ENCODE measurements at regions not wholly inside any gene's neighbourhood (a gene's known extent, or its start where the extent isn't known, plus 50 kb on each side); places are given as distances from the start of the nearest gene placed in this dataset.
"Not testable (repeated sequence)": the region's sequence is repeated elsewhere in the genome, so short reads cannot be mapped to it uniquely, and the experiment has no call there.

DNA sequence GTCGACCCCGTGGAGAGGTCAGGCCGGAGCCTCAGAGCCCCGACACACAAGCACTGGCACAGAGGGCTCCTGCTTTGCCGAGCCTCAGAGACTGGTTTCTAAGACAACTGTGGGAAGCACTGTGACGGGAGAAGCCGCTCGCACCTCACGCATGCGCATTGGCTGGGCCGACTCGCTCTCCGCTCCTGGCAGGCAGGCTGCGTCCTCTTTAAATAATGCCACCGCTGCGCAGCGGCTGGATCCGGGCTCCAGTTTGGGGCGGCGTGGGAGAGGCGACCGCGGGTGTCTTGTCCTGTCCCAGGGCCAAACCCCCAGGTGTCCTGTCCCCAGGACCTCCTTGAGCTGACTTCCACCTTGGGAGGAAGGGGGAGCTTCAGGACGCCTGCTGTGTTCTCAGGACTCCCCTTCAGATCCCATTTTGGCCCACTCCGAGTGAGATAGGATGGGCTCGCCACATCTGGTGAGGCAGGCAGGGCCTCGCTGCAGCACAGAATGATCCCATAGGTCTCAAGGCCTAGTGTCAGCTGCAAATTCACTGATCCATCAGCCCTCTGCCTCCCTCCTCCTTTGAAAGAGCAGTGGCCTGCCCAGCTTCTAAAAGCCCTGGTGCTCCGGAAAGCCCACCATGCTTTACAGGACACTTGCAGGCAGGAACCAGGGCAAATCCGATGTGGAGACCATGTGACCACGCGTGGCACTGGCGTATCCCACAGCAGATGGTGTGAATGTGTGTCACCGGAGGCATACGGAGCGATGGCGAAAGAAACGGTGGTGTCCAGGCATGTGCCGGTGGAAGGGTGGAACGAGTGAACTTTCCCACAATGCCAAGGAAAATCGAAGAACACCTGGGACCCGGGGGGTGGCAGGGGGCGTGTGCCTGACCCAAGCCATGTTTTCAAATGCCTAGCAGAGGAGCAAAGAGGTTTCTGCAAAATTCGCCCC is 169.3 kb upstream of the ZNF337 start:
- Histone ChIP-seq H3K27ac (ENCODE audit: low read length) (no peak overlapping the region), H3K9me3 (ENCODE audit: control insufficient read depth, insufficient read depth, low read length) (no peaks in the 10 kb centered on the region), H3K4me1 (ENCODE audit: control insufficient read depth, insufficient read depth, low read length) (no peaks in the 10 kb centered on the region; the same call in none of the 2 replicates), H3K36me3 (ENCODE audit: control insufficient read depth, insufficient read depth, low read length) (no peaks in the 10 kb centered on the region), H3K4me3 (ENCODE audit: low read length) (no peak overlapping the region), H3K27me3 (ENCODE audit: control insufficient read depth, insufficient read depth, low read length) (peaks cover 23% of the 10 kb centered on the region)
- no peak for DNase-seq (ENCODE audit: low read depth, low spot score)
- no CpG with 5 or more reads among the region's 43 CpGs for WGBS (ENCODE audit: insufficient coverage, insufficient read length)

DNA sequence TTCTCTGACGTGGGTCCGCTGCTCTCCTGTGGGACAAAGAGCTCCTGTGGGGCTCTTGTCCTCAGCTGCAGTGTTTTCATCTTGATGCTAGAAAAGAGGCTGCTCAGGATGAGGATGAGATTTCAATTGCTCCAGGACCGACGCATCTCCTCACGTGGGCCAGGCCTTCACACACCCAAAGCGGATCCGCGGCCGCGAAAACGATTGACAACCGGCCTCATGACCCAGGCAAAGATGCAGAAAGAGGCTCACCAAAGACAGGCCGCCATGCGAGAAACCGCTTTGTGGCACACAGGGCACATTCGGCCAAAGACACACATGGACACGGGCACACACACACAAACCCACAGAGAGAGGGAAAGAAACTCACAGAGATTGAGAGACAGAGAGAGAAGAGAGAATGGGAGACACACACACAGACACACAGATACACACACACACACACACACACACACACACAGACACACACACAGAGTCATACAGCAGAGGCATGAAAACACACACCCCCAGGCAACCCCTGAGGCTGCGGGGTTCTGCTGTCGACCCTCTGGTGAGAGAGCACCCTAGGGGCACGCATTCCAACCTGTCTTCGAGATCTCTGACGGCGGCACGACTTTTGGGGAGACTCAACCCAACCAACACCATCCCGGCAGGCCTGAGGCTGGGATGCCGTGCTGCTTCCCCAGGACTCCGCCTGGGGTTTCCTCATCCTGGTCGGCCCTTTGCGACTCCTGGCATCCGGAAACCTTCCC is 168.5 kb upstream of the ZNF337 start:
- H3K9me3 ChIP-seq (ENCODE audit: control insufficient read depth, insufficient read depth, low read length); H3K36me3 ChIP-seq (ENCODE audit: control insufficient read depth, insufficient read depth, low read length); H3K4me3 ChIP-seq (ENCODE audit: low read length); DNase-seq (ENCODE audit: low read depth, low spot score); H3K4me1 ChIP-seq (ENCODE audit: control insufficient read depth, insufficient read depth, low read length); H3K27ac ChIP-seq (ENCODE audit: low read length): not testable (repeated sequence)
- WGBS (ENCODE audit: insufficient coverage, insufficient read length): no CpG with 5 or more reads among the region's 30 CpGs
- H3K27me3 ChIP-seq (ENCODE audit: control insufficient read depth, insufficient read depth, low read length): peaks cover 30% of the 10 kb centered on the region

DNA sequence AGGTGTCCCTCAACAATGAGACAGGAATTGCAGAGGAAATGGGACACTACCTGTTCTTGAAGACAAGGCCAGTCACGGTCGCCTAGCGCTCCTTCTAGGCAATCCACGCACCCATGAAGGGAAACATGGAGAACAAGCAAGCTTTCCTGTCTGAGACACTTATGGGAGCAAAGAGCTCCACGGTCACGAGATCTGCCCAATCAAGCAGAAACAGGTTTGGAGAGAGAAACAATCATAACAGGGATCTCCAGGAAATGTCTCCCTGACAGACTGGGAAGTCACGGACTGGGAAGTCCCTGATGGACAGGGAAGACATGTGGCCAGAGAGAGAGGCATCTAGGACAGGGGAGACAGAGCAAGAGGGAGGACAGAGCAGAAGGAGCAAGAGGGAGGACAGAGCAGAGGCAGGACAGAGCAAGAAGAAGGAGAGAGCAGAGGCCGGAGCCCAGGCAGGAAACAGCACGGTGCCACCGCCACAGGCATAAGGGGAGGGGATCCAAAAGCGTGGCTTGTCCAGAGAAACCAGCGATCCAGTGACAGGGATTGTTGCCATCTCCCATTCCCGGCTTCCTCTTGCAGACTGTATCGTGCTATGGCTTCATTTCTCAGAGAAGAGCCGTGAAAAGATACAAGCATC is 167.8 kb upstream of the ZNF337 start:
- H3K9me3 ChIP-seq (ENCODE audit: control insufficient read depth, insufficient read depth, low read length): no peaks in the 10 kb centered on the region
- no peaks in the 10 kb centered on the region; the same call in none of the 2 replicates for H3K4me1 ChIP-seq (ENCODE audit: control insufficient read depth, insufficient read depth, low read length)
- H3K36me3 ChIP-seq (ENCODE audit: control insufficient read depth, insufficient read depth, low read length): no peaks in the 10 kb centered on the region
- H3K4me3 ChIP-seq (ENCODE audit: low read length): no peak overlapping the region
- no CpG with 5 or more reads among the region's 15 CpGs for WGBS (ENCODE audit: insufficient coverage, insufficient read length)
- H3K27ac ChIP-seq (ENCODE audit: low read length): no peak overlapping the region
- DNase-seq (ENCODE audit: low read depth, low spot score): no peak
- H3K27me3 ChIP-seq (ENCODE audit: control insufficient read depth, insufficient read depth, low read length): peaks cover 32% of the 10 kb centered on the region

DNA sequence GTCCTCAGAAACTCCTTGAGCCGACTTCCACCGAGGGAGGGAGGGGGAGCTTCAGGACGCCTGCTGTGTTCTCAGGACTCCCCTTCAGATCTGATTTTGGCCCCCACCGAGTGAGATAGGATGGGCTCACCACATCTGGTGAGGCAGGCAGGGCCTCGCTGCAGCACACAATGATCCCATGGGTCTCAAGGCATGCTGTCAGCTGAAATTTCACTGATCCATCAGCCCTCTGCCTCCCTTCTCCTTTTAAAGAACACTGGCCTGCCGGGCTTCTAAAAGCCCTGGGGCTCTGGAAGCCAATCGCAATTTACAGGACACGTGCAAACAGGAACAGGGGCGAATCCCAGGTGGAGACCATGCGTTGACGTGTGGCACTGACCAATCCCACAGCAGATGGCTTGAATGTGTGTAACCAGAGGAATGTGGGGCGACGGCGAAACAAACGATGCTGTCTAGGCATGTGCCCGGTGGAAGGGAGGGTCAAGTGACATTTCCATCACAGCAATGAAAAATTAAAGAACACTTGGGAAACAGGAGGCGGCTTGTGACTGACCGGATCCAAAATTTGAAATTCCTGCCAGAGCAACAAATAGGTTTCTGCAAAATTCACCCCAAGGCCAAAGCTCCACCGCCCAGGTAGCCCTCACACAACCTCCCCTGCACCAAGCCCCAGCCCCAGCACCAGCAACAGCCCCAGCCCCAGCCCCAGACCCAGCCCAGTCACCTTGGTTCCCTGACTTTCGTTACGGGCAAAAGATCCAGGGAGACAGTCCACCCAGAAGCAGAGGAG is 167.1 kb upstream of the ZNF337 start:
- WGBS (ENCODE audit: insufficient coverage, insufficient read length): no CpG with 5 or more reads among the region's 21 CpGs
- no peaks in the 10 kb centered on the region for H3K9me3 ChIP-seq (ENCODE audit: control insufficient read depth, insufficient read depth, low read length)
- DNase-seq (ENCODE audit: low read depth, low spot score): no peak
- no peaks in the 10 kb centered on the region; the same call in none of the 2 replicates for H3K4me1 ChIP-seq (ENCODE audit: control insufficient read depth, insufficient read depth, low read length)
- H3K27ac ChIP-seq (ENCODE audit: low read length): no peak overlapping the region
- peaks cover 32% of the 10 kb centered on the region for H3K27me3 ChIP-seq (ENCODE audit: control insufficient read depth, insufficient read depth, low read length)
- H3K4me3 ChIP-seq (ENCODE audit: low read length): peak overlapping the region; percentile 36; the same call in 1 of the 2 replicates
- no peaks in the 10 kb centered on the region for H3K36me3 ChIP-seq (ENCODE audit: control insufficient read depth, insufficient read depth, low read length)

DNA sequence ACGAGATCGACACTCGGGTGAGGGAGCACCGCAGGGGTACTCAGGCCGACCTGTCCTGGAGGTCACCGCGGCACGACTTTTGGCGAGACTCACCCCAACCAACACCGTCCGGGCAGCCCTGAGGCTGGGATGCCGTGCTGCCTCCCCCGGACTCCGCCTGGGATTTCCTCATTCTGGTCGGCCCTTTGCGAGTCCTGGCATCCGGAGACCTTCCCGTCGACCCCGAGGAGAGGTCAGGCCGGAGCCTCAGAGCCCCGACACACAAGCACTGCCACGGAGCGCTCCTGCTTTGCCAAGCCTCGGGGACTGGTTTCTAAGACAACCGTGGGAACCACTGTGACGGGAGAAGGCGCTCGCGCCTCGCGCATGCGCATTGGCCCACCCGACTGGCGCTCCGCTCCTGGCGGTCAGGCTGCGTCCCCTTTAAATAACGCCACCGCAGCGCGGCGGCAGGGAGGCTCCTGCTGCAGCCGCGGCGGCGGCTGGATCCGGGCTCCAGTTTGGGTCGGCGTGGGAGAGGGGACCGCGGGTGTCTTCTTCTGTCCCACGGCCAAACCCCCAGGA is 166.4 kb upstream of the ZNF337 start:
- not testable (repeated sequence) for H3K36me3 ChIP-seq (ENCODE audit: control insufficient read depth, insufficient read depth, low read length); H3K4me1 ChIP-seq (ENCODE audit: control insufficient read depth, insufficient read depth, low read length); DNase-seq (ENCODE audit: low read depth, low spot score); H3K9me3 ChIP-seq (ENCODE audit: control insufficient read depth, insufficient read depth, low read length); H3K27ac ChIP-seq (ENCODE audit: low read length)
- peaks cover 32% of the 10 kb centered on the region for H3K27me3 ChIP-seq (ENCODE audit: control insufficient read depth, insufficient read depth, low read length)
- H3K4me3 ChIP-seq (ENCODE audit: low read length): peak overlapping the region; percentile 36; the same call in 1 of the 2 replicates
- no CpG with 5 or more reads among the region's 53 CpGs for WGBS (ENCODE audit: insufficient coverage, insufficient read length)

DNA sequence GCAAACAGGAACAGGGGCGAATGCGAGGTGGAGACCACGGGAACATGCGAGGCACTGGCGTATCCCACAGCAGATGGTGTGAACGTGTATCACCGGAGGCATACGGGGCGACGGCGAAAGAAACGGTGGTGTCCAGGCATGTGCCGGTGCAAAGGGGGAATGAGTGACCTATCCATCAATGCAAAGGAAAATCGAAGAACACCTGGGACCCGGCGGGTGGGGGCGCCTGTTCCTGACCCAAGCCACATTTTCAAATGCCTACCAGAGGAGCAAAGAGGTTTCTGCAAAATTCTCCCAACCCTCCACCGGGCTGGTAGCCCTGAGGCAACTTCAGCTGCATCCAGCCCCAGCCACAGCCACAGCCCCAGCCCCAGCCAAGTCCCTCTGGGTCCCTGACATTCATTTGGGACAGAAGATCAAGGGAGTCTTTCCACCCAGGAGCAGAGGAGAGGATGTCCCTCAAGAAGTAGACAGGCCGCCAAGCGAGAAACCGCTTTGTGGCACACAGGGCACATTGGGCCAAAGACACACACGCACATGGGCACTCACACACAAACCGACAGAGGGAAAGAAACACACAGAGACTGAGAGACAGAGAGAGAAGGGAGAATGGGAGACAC is 164.0 kb upstream of the ZNF337 start:
- no peaks in the 10 kb centered on the region for H3K9me3 ChIP-seq (ENCODE audit: control insufficient read depth, insufficient read depth, low read length)
- WGBS (ENCODE audit: insufficient coverage, insufficient read length): no CpG with 5 or more reads among the region's 23 CpGs
- H3K27me3 ChIP-seq (ENCODE audit: control insufficient read depth, insufficient read depth, low read length): peaks cover 30% of the 10 kb centered on the region
- H3K36me3 ChIP-seq (ENCODE audit: control insufficient read depth, insufficient read depth, low read length): no peaks in the 10 kb centered on the region
- no peak for DNase-seq (ENCODE audit: low read depth, low spot score)
- no peaks in the 10 kb centered on the region; the same call in 1 of the 2 replicates for H3K4me1 ChIP-seq (ENCODE audit: control insufficient read depth, insufficient read depth, low read length)
- no peak overlapping the region for H3K4me3 ChIP-seq (ENCODE audit: low read length)
- no peak overlapping the region for H3K27ac ChIP-seq (ENCODE audit: low read length)

DNA sequence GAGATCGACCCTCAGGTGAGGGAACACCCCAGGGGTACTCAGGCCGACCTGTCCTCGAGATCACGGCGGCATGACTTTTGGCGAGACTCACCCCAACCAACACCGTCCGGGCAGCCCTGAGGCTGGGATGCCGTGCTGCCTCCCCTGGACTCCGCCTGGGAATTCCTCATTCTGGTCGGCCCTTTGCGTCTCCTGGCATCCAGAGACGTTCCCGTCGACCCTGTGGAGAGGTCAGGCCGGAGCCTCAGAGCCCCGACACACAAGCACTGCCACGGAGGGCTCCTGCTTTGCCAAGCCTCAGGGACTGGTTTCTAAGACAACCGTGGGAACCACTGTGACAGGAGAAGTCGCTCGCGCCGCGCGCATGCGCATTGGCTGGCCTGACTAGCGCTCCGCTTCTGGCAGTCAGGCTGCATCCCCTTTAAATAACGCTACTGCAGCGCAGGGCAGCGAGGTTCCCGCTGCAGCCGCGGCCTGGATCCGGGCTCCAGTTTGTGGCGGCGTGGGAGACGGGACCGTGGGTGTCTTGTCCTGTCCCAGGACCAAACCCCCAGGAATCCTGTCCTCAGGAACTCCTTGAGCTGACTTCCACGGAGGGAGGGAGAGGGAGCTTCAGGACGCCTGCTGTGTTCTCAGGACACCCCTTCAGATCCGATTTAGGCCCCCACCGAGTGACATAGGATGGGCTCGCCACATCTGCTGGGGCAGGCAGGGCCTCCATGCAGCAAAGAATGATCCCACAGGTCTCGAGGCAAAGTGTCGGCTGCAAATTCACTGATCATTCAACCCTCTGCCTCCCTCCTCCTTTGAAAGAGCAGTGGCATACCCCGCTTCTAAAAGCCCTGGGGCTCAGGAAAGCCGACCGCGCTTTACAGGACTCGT is 163.2 kb upstream of the ZNF337 start:
- peaks cover 30% of the 10 kb centered on the region for H3K27me3 ChIP-seq (ENCODE audit: control insufficient read depth, insufficient read depth, low read length)
- H3K4me3 ChIP-seq (ENCODE audit: low read length): no peak overlapping the region
- no peak for DNase-seq (ENCODE audit: low read depth, low spot score)
- H3K27ac ChIP-seq (ENCODE audit: low read length): no peak overlapping the region
- H3K9me3 ChIP-seq (ENCODE audit: control insufficient read depth, insufficient read depth, low read length): no peaks in the 10 kb centered on the region
- H3K4me1 ChIP-seq (ENCODE audit: control insufficient read depth, insufficient read depth, low read length): no peaks in the 10 kb centered on the region; the same call in 1 of the 2 replicates
- no peaks in the 10 kb centered on the region for H3K36me3 ChIP-seq (ENCODE audit: control insufficient read depth, insufficient read depth, low read length)
- no CpG with 5 or more reads among the region's 51 CpGs for WGBS (ENCODE audit: insufficient coverage, insufficient read length)

DNA sequence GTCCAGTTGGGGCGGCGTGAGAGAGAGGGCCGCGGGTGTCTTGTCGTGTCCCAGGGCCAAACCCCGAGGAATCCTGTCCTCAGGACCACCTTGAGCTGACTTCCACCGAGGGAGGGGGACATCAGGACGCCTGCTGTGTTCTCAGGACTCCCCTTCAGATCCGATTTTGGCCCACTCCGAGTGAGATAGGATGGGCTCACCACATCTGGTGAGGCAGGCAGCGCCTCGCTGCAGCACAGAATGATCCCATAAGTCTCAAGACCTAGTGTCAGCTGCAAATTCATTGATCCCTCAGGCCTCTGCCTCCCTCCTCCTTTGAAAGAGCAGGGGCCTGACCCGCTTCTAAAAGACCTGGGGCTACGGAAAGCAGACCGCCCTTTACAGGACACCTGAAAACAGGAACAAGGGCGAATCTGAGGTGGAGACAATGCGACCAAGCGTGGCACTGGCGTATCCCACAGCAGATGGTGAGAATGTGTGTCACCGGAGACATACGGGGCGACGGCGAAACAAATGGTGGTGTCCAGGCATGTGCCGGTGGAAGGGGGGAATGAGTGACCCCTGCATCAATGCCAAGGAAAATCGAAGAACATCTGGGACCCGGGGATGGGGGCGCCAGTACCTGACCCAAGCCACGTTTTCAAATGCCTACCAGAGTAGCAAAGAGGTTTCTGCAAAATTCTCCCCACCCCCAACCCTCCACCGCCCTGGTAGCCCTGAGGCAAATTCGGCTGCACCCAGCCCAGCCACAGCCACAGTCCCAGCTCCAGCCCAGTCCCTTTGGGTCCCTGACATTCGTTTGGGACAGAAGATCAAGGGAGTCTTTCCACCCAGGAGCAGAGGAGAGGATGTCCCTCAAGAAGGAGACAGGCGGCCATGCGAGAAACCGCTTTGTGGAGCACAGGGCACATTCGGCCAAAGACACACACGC is 162.1 kb upstream of the ZNF337 start:
- Histone ChIP-seq H3K4me3 (ENCODE audit: low read length) (no peak overlapping the region), H3K36me3 (ENCODE audit: control insufficient read depth, insufficient read depth, low read length) (no peaks in the 10 kb centered on the region), H3K4me1 (ENCODE audit: control insufficient read depth, insufficient read depth, low read length) (no peaks in the 10 kb centered on the region; the same call in 1 of the 2 replicates), H3K9me3 (ENCODE audit: control insufficient read depth, insufficient read depth, low read length) (no peaks in the 10 kb centered on the region), H3K27ac (ENCODE audit: low read length) (no peak overlapping the region), H3K27me3 (ENCODE audit: control insufficient read depth, insufficient read depth, low read length) (peaks cover 24% of the 10 kb centered on the region)
- DNase-seq (ENCODE audit: low read depth, low spot score): no peak
- WGBS (ENCODE audit: insufficient coverage, insufficient read length): no CpG with 5 or more reads among the region's 37 CpGs
